H1 (cell line): ENCODE measurements at regions not wholly inside any gene's neighbourhood (a gene's known extent, or its start where the extent isn't known, plus 50 kb on each side); places are given as distances from the start of the nearest gene placed in this dataset.

Source experiments
- CTCF ChIA-PET: fragments of 300-600 bp; sonication (Branson Sonifier 250); formaldehyde crosslinking; loops from one replicate; lab custom pipeline; 2021; ENCODE audit not compliant: partially characterized antibody; lab: Charles Lee
- POLR2A ChIA-PET: fragments of 300-600 bp; sonication (Branson Sonifier 250); formaldehyde crosslinking; loops from one replicate; lab custom pipeline; 2021; ENCODE audit warnings: inconsistent platforms; ENCODE audit not compliant: partially characterized antibody; lab: Charles Lee
- DNase-seq, 2 experiments: peaks; one replicate each; pipeline versions ENCODE4 v3.0.0 to v3.0.0-alpha.2; 2010 to 2022; ENCODE audit warnings: low spot score in 2 of 2, low read depth in 1 of 2, mixed read lengths in 1 of 2
- FAIRE-seq: peaks from 2 replicates; lab custom pipeline; 2011; peaks lifted over from hg19 to GRCh38; lab: Jason Lieb, UNC
- H2AFZ ChIP-seq: 2 replicates; pipeline ENCODE4 v1.8.1; 2012; ENCODE audit warnings: low read length, inconsistent platforms
- H2AK5ac ChIP-seq: 2 replicates; pipeline ENCODE4 v1.6.1; 2013; ENCODE audit warnings: low read depth, low read length
- H2BK120ac ChIP-seq: replicated peaks from 2 replicates; pipeline ENCODE3; 2013; ENCODE audit warnings: low read depth, low read length, inconsistent platforms
- H2BK12ac ChIP-seq: 2 replicates; pipeline ENCODE4 v1.6.1; 2013; ENCODE audit warnings: low read depth, low read length
- H2BK15ac ChIP-seq: 2 replicates; pipeline ENCODE4 v1.6.1; 2013; ENCODE audit warnings: low read length
- H2BK20ac ChIP-seq: 2 replicates; pipeline ENCODE4 v1.6.1; 2013; ENCODE audit warnings: low read length
- H2BK5ac ChIP-seq: 2 replicates; pipeline ENCODE4 v1.6.1; 2013; ENCODE audit warnings: low read depth, low read length
- H3K14ac ChIP-seq: 2 replicates; pipeline ENCODE4 v1.6.1; 2013; ENCODE audit warnings: inconsistent platforms; ENCODE audit not compliant: insufficient read length
- H3K18ac ChIP-seq: 2 replicates; pipeline ENCODE4 v1.6.1; 2013; ENCODE audit warnings: low read length; ENCODE audit errors: extremely low read depth
- H3K23ac ChIP-seq: 2 replicates; pipeline ENCODE4 v1.6.1; 2013; ENCODE audit warnings: inconsistent platforms; ENCODE audit not compliant: insufficient read length
- H3K23me2 ChIP-seq: 2 replicates; pipeline ENCODE4 v1.6.1; 2013; ENCODE audit warnings: low read depth, low read length
- H3K27ac ChIP-seq: 2 replicates; pipeline ENCODE4 v1.6.1; 2011; ENCODE audit warnings: low read depth, low read length, inconsistent platforms
- H3K27me3 ChIP-seq, 4 experiments: replicated peaks in 1 of 4; 1 replicate in 1 of 4; 2 replicates in 3 of 4; pipeline versions ENCODE4 v1.6.1 to v1.8.1; 2011 to 2013; ENCODE audit warnings: low read length in 3 of 4, mild to moderate bottlenecking in 3 of 4, inconsistent platforms in 2 of 4, mixed read lengths in 2 of 4, moderate library complexity in 1 of 4; ENCODE audit not compliant: control insufficient read depth in 3 of 4, insufficient read depth in 3 of 4; ENCODE audit errors: extremely low read depth in 1 of 4
- H3K36me3 ChIP-seq, 4 experiments: 2 replicates each; pipeline versions ENCODE4 v1.6.1 to v1.8.1; 2011 to 2013; ENCODE audit warnings: mild to moderate bottlenecking in 4 of 4, low read length in 3 of 4, moderate library complexity in 2 of 4, control low read depth in 1 of 4, inconsistent platforms in 1 of 4; ENCODE audit not compliant: insufficient read depth in 4 of 4, control insufficient read depth in 2 of 4
- H3K4ac ChIP-seq: replicated peaks from 2 replicates; pipeline ENCODE3; 2013; ENCODE audit warnings: low read length, low read depth, mixed read lengths, inconsistent platforms; ENCODE audit not compliant: insufficient read length
- H3K4me1 ChIP-seq, 4 experiments: replicated peaks in 1 of 4; 1 replicate in 1 of 4; 2 replicates in 3 of 4; pipeline versions ENCODE4 v1.6.1 to v1.8.1; 2011 to 2013; ENCODE audit warnings: low read length in 3 of 4, inconsistent platforms in 2 of 4, mixed read lengths in 1 of 4; ENCODE audit not compliant: insufficient read depth in 4 of 4, control insufficient read depth in 3 of 4
- H3K4me2 ChIP-seq, 2 experiments: 2 replicates each; pipeline versions ENCODE4 v1.6.1 to v1.8.1; 2011 to 2013; ENCODE audit warnings: low read depth in 2 of 2, low read length in 2 of 2, control low read depth in 1 of 2, inconsistent platforms in 1 of 2, mild to moderate bottlenecking in 1 of 2; ENCODE audit not compliant: insufficient read depth in 1 of 2
- H3K4me3 ChIP-seq, 4 experiments: fragments of 200-600, 300-600 bp in 1 of 4; sonication (generic), shearing (Covaris generic), sonication (Bioruptor Twin) in 1 of 4; 2 replicates each; pipeline versions ENCODE4 v1.5.1 to v1.8.1; 2011 to 2016; ENCODE audit warnings: low read length in 4 of 4, low read depth in 3 of 4, control low read depth in 2 of 4, inconsistent platforms in 2 of 4, mild to moderate bottlenecking in 2 of 4, mixed read lengths in 1 of 4, moderate library complexity in 1 of 4; ENCODE audit not compliant: insufficient read depth in 2 of 4; ENCODE audit errors: extremely low read depth in 1 of 4
- H3K56ac ChIP-seq: replicated peaks from 2 replicates; pipeline ENCODE3; 2013; ENCODE audit warnings: low read depth, mild to moderate bottlenecking, mixed read lengths, low read length, inconsistent platforms; ENCODE audit not compliant: insufficient read length
- H3K79me1 ChIP-seq: 2 replicates; pipeline ENCODE4 v1.6.1; 2013; ENCODE audit warnings: low read depth, low read length, control low read depth
- H3K79me2 ChIP-seq, 2 experiments: 2 replicates each; pipeline versions ENCODE4 v1.6.1 to v1.8.1; 2012 to 2013; ENCODE audit warnings: low read length in 2 of 2, mild to moderate bottlenecking in 2 of 2, inconsistent platforms in 1 of 2; ENCODE audit not compliant: insufficient read depth in 2 of 2, control insufficient read depth in 1 of 2
- H3K9ac ChIP-seq, 4 experiments: replicated peaks in 1 of 4; 1 replicate in 1 of 4; 2 replicates in 3 of 4; pipeline versions ENCODE4 v1.6.1 to v1.8.1; 2011 to 2013; ENCODE audit warnings: low read depth in 3 of 4, low read length in 3 of 4, control low read depth in 2 of 4, mild to moderate bottlenecking in 2 of 4, moderate library complexity in 2 of 4, inconsistent platforms in 1 of 4; ENCODE audit errors: extremely low read depth in 1 of 4
- H3K9me3 ChIP-seq, 2 experiments: 2 replicates each; pipeline versions ENCODE4 v1.6.1 to v1.8.1; 2012 to 2013; ENCODE audit warnings: mild to moderate bottlenecking in 2 of 2, moderate library complexity in 2 of 2, control low read depth in 1 of 2, inconsistent platforms in 1 of 2, low read depth in 1 of 2, low read length in 1 of 2, mixed read lengths in 1 of 2; ENCODE audit not compliant: insufficient read depth in 2 of 2
- H4K20me1 ChIP-seq, 2 experiments: replicated peaks in 1 of 2; 2 replicates each; pipeline versions ENCODE3 to v1.8.1; 2011 to 2013; ENCODE audit warnings: inconsistent platforms in 2 of 2, low read length in 2 of 2, mild to moderate bottlenecking in 1 of 2; ENCODE audit not compliant: insufficient read depth in 2 of 2, control insufficient read depth in 1 of 2
- H4K5ac ChIP-seq: 2 replicates; pipeline ENCODE4 v1.6.1; 2013; ENCODE audit warnings: low read length, low read depth, mixed read lengths, inconsistent platforms; ENCODE audit not compliant: insufficient read length
- H4K8ac ChIP-seq: 2 replicates; pipeline ENCODE4 v1.8.0; 2013; ENCODE audit warnings: mild to moderate bottlenecking, moderate library complexity, low read length, inconsistent platforms; ENCODE audit not compliant: insufficient read depth; ENCODE audit errors: extremely low read depth
- H4K91ac ChIP-seq: replicated peaks from 2 replicates; pipeline ENCODE3; 2013; ENCODE audit warnings: low read length, mixed read lengths, inconsistent platforms; ENCODE audit not compliant: insufficient read length
- EGR1 ChIP-seq: IDR thresholded peaks from 2 replicates; pipeline ENCODE4 v1.6.1; 2011; ENCODE audit warnings: low read depth, low read length, borderline replicate concordance
- SP4 ChIP-seq: IDR thresholded peaks from 2 replicates; pipeline ENCODE4 v1.6.1; 2012; ENCODE audit warnings: low read length, inconsistent platforms
- WGBS, 2 experiments: shearing (Covaris generic) in 1 of 2; methylation state at CpG; one replicate each; pipeline versions ENCODE4 v1.1.6 to v1.1.7; 2013 to 2015; ENCODE audit warnings: low lambda C conversion rate in 2 of 2, mixed read lengths in 2 of 2, inconsistent platforms in 1 of 2, low coverage in 1 of 2, missing lambda C conversion rate in 1 of 2; ENCODE audit not compliant: insufficient replicate concordance in 2 of 2, insufficient coverage in 1 of 2, insufficient read length in 1 of 2; ENCODE audit errors: extremely low coverage in 1 of 2, missing lambda C conversion rate in 1 of 2; 5-methylcytosine and 5-hydroxymethylcytosine counted together

DNA sequence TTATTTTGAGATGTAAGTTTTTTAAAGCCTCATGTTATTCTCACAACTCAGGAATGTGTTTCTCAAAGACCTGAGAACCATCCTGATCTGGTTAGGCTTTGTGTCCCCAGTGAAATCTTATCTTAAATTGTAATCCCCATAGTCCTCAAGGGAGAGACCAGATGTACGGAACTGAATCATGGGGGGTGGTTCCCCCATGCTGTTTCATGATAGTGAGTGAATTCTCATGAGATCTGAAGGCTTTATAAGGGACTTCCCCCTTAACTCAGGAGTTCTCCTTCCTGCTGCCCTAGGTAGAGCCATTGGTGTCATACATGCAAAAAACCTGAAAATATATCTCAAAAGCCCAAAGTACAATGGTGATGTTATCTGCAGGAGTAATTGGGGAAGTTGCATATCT lies 836.7 kb downstream of the CBLN2 start:
- no peak overlapping the region for H3K23ac ChIP-seq
- H2BK15ac ChIP-seq, result no peak overlapping the region
- H3K27ac ChIP-seq, result no peak overlapping the region
- H2BK120ac ChIP-seq, result no peak overlapping the region
- H3K27me3 ChIP-seq, result no peaks in the 10 kb centered on the region
- no peak overlapping the region for H3K4ac ChIP-seq
- H3K18ac ChIP-seq, result no peak overlapping the region
- peaks cover 53 to 60% of the 10 kb centered on the region in 2 experiments for H3K9me3 ChIP-seq
- H2BK20ac ChIP-seq, result no peak overlapping the region
- H3K4me1 ChIP-seq, result no peaks in the 10 kb centered on the region
- ChIA-PET POLR2A (no interaction called here), CTCF (no interaction called here)
- H4K20me1 ChIP-seq, result no peaks in the 10 kb centered on the region
- no peaks in the 10 kb centered on the region for H3K23me2 ChIP-seq
- no peak overlapping the region for H3K9ac ChIP-seq
- DNase-seq (no peak), FAIRE-seq (no peak)
- no peak overlapping the region for H2BK12ac ChIP-seq
- no peak overlapping the region for H3K14ac ChIP-seq
- no peak overlapping the region for H4K91ac ChIP-seq
- no peak overlapping the region for H4K5ac ChIP-seq
- H4K8ac ChIP-seq, result no peak overlapping the region
- no peaks in the 10 kb centered on the region for H3K79me2 ChIP-seq
- no peak overlapping the region for H2AK5ac ChIP-seq
- H3K36me3 ChIP-seq, result no peaks in the 10 kb centered on the region
- WGBS, 2 experiments, result 90% methylated on average over 1 of the region's 1 CpG; no CpG with 5 or more reads in 1 of the 2 experiments
- H2AFZ ChIP-seq, result no peak overlapping the region
- H3K4me2 ChIP-seq, result no peak overlapping the region
- H3K56ac ChIP-seq, result no peak overlapping the region
- H3K79me1 ChIP-seq, result no peaks in the 10 kb centered on the region
- no peak overlapping the region for H3K4me3 ChIP-seq
- TF ChIP-seq EGR1 (no peak), SP4 (no peak)
- H2BK5ac ChIP-seq, result no peak overlapping the region
